ENCODE measurements at regions not wholly inside any gene's neighbourhood (a gene's known extent, or its start where the extent isn't known, plus 50 kb on each side); places are given as distances from the start of the nearest gene placed in this dataset.

DNA sequence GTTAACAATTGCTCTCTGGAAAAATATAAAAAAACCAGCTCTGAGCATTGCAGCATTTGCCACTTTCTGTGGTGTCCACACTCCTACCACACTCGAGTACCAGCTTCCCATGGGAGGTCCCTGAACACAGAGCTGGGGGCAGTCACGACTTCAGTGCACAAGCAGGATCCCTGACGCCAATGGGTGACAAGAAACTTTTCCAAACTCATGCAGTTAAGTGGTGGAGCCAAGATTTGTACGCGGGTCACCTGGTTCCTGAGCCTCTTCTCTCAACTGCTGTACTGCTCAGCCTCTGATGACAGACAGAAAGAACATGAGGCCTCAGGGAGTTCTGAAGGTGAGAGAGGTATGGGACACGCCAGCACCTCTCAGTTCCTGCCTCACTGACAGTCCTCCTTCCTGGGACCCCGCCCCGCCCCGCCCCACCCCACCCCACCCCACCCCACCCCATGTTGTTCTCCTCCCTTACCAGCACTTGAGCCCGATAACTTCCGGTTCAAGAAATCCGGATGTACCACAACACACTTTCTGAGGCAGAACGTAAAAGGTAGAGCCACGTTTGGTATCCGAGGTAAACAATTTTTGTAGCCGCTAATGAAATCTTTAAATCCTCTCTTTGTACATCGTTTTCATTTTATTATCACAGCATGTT is 287.6 kb downstream of the MYCN start:
- no peak for TF ChIP-seq CTCF (IDR thresholded peaks at IDR 0.05; ENCODE audit: borderline replicate concordance, insufficient read depth, low read depth, low read length)
- H3K4me3 ChIP-seq (ENCODE audit: low read depth, low read length): no peak overlapping the region

- TF ChIP-seq CTCF (IDR thresholded peaks at IDR 0.05; ENCODE audit: borderline replicate concordance, insufficient read depth, low read depth, low read length): no peak
These were observed 286.8 kb downstream of the MYCN start for GRCh38 chr2:16226943-16227664.

DNA sequence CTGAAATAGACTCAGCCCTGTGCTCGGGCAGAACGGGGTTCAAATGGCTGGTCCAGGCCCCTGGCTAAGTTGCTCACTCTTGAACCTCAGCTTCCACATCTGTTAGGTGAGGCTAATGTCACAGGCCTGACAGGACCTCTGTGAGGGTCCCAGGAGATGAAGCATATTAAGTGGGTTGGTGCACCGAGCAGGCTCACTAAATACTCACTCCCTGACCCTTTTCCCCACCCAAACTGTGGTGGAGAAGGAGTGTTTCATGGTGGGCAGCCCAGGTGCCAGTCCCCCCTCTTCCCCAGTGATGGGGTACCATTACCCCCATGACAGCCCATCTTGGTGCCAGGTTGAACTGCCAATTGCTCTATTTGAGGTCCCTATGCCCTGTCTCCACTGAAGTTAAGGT is 286.0 kb downstream of the MYCN start:
- H3K4me3 ChIP-seq (ENCODE audit: low read depth, low read length): no peak overlapping the region
- TF ChIP-seq CTCF (IDR thresholded peaks at IDR 0.05; ENCODE audit: borderline replicate concordance, insufficient read depth, low read depth, low read length): no peak

More at GRCh38 chr2:16226943-16227664, 286.8 kb downstream of the MYCN start:
- no peak overlapping the region for H3K4me3 ChIP-seq (ENCODE audit: low read depth, low read length)

- TF ChIP-seq CTCF (IDR thresholded peaks at IDR 0.05; ENCODE audit: borderline replicate concordance, insufficient read depth, low read depth, low read length): no peak
- no peak overlapping the region for H3K4me3 ChIP-seq (ENCODE audit: low read depth, low read length)
These were observed 285.2 kb downstream of the MYCN start for GRCh38 chr2:16225545-16225944.

- no peak for TF ChIP-seq CTCF (IDR thresholded peaks at IDR 0.05; ENCODE audit: borderline replicate concordance, insufficient read depth, low read depth, low read length)
- no peak overlapping the region for H3K4me3 ChIP-seq (ENCODE audit: low read depth, low read length)
These were observed 284.7 kb downstream of the MYCN start for GRCh38 chr2:16225071-16225470.

DNA sequence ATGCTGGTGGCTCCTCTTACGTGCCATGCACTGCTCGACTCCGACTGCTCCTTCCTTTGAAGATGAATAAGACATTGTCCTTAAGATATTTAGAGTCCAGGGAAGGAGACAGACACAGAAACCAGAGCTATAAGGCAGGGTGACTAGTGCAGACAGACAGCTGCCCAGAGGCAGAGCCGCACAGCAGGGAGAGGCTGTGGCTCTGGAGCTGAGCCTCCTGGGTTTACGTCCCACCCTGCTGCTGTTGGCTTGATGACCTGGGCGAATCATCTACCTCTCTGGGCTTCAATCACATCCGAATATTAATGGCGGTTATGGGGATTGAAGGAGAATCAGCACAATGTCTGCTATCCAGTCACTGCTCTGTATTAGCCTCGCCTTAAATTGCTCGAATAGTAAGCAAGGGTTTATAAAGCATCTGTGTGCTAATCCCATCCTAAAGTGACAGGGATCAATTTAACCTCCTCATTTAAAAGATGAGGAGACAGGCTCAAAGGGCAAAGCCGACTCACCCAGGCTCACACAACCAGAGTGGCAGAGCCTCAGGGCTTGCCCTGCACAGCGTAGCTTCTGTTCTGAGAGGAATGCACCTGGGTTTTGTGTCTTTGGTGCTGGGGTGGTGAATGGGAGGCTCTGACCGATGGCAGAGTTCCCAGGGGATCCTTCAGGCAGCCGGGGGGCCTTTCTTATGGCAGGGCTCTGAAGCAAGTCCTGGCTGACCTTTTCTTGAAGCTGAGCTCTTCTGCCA is 284.1 kb downstream of the MYCN start:
- no peak overlapping the region for H3K4me3 ChIP-seq (ENCODE audit: low read depth, low read length)
- TF ChIP-seq CTCF (IDR thresholded peaks at IDR 0.05; ENCODE audit: borderline replicate concordance, insufficient read depth, low read depth, low read length): no peak
